MM.1S (cell line): ENCODE measurements at regions not wholly inside any gene's neighbourhood (a gene's known extent, or its start where the extent isn't known, plus 50 kb on each side); places are given as distances from the start of the nearest gene placed in this dataset.

Experiments
- EZH2 ChIP-seq: fragments of 300-600 bp; sonication (generic); optimal IDR thresholded peaks from 2 replicates; pipeline ENCODE3; 2017; ENCODE audit warnings: low read depth, mild to moderate bottlenecking, antibody characterized with exemption, low read length, mixed read lengths
- EZH2phosphoT487 ChIP-seq: fragments of 300-600 bp; sonication (generic); IDR thresholded peaks from 2 replicates; pipeline ENCODE4 v1.6.1; 2018; ENCODE audit warnings: antibody characterized with exemption, low read length
- TF ChIP-seq, protein P1 (sequence below): fragments of 300-600 bp; sonication (generic); IDR thresholded peaks from 2 replicates; pipeline ENCODE4 v1.5.1; 2016; ENCODE audit warnings: antibody characterized with exemption, low read length, mixed read lengths

DNA sequence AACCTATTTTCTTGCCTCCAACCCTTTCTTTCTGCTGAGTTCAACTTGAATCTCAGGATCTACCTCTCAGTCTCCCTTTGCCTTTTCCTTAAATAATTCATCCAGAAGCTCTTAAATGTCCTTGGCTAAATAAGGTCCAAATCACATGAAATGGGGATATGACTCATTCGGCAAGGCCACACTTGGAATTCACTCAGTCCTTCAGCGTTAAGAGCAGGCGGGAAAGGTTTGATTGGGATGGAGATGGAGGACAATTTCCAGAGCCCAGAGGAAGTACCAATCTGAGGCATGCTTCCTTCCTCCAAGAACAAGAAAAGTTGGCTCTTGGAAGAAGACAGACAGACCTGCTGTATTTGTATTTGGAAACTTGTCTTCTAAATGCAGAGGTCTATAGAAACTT, 128.5 kb downstream of the PROX1 start:
- TF ChIP-seq, protein P1, sequence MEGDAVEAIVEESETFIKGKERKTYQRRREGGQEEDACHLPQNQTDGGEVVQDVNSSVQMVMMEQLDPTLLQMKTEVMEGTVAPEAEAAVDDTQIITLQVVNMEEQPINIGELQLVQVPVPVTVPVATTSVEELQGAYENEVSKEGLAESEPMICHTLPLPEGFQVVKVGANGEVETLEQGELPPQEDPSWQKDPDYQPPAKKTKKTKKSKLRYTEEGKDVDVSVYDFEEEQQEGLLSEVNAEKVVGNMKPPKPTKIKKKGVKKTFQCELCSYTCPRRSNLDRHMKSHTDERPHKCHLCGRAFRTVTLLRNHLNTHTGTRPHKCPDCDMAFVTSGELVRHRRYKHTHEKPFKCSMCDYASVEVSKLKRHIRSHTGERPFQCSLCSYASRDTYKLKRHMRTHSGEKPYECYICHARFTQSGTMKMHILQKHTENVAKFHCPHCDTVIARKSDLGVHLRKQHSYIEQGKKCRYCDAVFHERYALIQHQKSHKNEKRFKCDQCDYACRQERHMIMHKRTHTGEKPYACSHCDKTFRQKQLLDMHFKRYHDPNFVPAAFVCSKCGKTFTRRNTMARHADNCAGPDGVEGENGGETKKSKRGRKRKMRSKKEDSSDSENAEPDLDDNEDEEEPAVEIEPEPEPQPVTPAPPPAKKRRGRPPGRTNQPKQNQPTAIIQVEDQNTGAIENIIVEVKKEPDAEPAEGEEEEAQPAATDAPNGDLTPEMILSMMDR: no peak
- TF ChIP-seq EZH2 (no peak), EZH2phosphoT487 (no peak)
